ENCODE measurements at regions not wholly inside any gene's neighbourhood (a gene's known extent, or its start where the extent isn't known, plus 50 kb on each side); places are given as distances from the start of the nearest gene placed in this dataset.
A peak's percentile ranks its signal among the peaks of the same experiment; 100 is the strongest.

DNA sequence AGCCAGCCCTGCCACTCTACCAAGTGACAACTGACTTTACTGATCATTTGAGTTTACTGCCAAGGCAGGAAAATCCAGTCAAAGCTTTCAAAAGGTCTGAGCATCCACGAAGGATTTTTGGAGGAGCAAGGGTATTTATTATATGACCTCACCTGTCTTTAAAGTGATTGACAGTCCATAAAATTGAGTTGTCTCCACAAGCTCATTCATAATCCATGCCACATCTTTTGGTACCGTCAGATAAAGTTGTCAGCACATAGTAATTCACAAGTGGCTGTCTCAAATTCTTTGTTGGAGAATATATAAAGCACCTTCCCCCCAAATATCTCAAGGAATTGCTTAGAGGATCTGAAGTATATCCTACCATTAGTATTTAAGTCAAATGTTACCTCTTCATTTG is 240.5 kb downstream of the METTL4 start:
- no peak overlapping the region for H3K27ac Mint-ChIP-seq
- no peaks in the 10 kb centered on the region for H3K9me3 Mint-ChIP-seq
- no peaks in the 10 kb centered on the region for H3K36me3 Mint-ChIP-seq (ENCODE audit: low read depth)
- H3K4me3 Mint-ChIP-seq: no peak overlapping the region
- H3K27me3 Mint-ChIP-seq: peaks cover 14% of the 10 kb centered on the region
- H3K4me1 Mint-ChIP-seq: no peaks in the 10 kb centered on the region
- ATAC-seq (no peak), DNase-seq (no peak)

DNA sequence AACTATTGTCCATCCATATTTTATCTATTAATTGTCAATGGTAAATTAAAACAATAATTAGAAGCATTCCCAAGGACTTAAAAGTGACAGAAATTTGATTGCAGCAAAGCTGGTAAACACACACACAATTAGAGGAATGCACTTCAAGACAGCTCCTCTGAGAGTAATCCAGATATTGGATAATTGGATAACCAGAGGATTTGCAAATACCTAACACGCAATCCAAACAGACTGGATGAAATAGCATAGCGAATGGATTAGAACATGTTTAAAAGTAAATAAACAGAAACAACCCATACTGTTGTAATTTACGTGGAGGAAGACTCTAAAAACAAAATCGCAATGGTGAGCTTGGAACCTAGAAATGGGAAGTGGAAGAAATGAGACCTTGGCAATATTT is 239.8 kb downstream of the METTL4 start:
- Mint-ChIP-seq H3K27ac (no peak overlapping the region), H3K9me3 (no peaks in the 10 kb centered on the region), H3K4me3 (no peak overlapping the region), H3K27me3 (peaks cover 8% of the 10 kb centered on the region), H3K4me1 (no peaks in the 10 kb centered on the region), H3K36me3 (ENCODE audit: low read depth) (no peaks in the 10 kb centered on the region)
- DNase-seq (no peak), ATAC-seq (no peak)

DNA sequence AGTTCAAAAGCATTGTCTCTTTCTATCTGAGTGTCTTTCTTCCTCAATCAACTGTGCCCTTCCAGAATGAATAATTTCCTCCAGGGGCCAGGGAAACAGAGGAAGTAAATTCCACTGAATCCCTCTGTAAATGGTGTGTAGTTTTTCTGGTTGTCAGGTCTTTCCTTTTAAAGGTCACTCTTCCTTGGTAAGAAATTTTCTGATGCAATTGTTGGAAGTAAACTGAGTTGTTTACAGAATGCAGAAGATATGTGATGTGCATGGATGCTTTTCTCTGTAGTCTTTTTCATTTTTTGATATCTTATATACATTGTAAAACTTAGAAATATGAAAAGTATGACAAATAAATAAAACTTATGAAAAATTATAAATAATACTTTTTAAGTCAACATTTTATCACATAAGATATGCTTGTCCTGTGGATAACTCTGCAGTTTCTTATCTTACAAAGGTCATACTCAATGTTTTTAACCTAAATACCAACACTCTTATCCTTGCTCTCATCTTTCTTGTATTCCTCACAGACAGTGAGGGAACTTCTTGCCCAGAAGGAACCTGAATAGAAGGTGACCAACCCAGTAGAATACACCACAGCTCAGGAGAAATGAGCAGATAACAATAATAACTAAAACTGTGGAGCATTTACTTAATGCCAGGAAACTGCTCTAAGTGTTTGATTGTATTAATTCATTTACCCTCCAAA is 234.5 kb downstream of the METTL4 start:
- ATAC-seq (no peak), DNase-seq (no peak)
- Mint-ChIP-seq H3K4me1 (peaks cover 5% of the 10 kb centered on the region), H3K36me3 (ENCODE audit: low read depth) (no peaks in the 10 kb centered on the region), H3K4me3 (no peak overlapping the region), H3K27me3 (peaks cover 3% of the 10 kb centered on the region), H3K27ac (no peak overlapping the region), H3K9me3 (no peaks in the 10 kb centered on the region)

DNA sequence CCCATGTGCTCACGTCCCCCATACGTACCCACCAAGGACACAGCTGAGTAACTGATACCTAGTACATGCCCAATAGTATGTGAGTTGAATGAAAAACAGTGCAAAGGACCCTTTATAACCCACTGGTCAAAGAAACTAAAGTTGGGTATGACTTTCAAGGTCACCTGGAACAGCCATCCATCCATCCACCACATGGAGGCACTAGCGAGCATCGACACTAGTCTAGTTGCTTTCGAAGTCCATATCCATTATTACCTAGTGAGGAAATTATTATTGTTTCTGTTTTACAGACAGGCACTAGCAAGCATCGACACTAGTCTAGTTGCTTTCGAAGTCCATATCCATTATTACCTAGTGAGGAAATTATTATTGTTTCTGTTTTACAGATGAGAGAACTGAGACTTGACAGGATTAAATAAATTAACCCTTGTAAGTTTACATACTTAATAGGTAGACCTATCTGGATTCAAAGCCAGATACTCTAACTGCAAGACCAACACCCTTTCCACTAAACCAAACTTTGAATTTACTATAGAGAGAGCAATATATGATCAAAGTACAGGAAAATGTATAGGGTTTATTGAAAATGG is 233.7 kb downstream of the METTL4 start:
- ATAC-seq (no peak), DNase-seq (peak; percentile 60)
- no peak overlapping the region for H3K27ac Mint-ChIP-seq

GRCh38 chr18:2338601-2339000 is 232.7 kb downstream of the METTL4 start:
- H3K36me3 Mint-ChIP-seq (ENCODE audit: low read depth): no peaks in the 10 kb centered on the region
- ATAC-seq (no peak), DNase-seq (no peak)
- H3K4me1 Mint-ChIP-seq: peaks cover 5% of the 10 kb centered on the region
- H3K4me3 Mint-ChIP-seq: no peak overlapping the region
- peaks cover 2% of the 10 kb centered on the region for H3K27me3 Mint-ChIP-seq
- H3K27ac Mint-ChIP-seq: no peak overlapping the region
- H3K9me3 Mint-ChIP-seq: no peaks in the 10 kb centered on the region

More for the DNA sequence above, 233.7 kb downstream of the METTL4 start:
- no peaks in the 10 kb centered on the region for H3K36me3 Mint-ChIP-seq (ENCODE audit: low read depth)
- no peaks in the 10 kb centered on the region for H3K9me3 Mint-ChIP-seq
- no peak overlapping the region for H3K4me3 Mint-ChIP-seq
- H3K4me1 Mint-ChIP-seq: peaks cover 5% of the 10 kb centered on the region
- H3K27me3 Mint-ChIP-seq: peaks cover 2% of the 10 kb centered on the region

DNA sequence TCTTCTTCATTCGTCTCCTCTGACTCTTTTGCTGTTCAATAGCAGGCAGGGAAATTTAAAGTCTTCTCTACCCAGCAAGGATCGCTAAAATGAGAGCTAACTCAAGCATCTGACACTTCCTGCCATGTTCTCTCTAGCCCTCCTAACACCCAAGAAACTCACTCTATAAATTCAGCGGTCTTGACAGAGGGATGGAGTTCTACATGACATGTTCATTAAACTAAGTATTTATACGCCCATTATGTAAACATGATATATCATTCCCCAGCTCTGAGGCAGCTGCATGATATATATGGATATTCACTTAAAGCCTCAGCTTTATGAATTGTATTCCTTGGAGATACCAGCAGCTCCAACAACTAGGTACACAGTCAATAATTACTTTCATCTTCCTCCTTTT is 231.0 kb downstream of the METTL4 start:
- DNase-seq (no peak), ATAC-seq (no peak)
- Mint-ChIP-seq H3K27me3 (peaks cover 2% of the 10 kb centered on the region), H3K27ac (no peak overlapping the region), H3K9me3 (no peaks in the 10 kb centered on the region), H3K4me3 (no peak overlapping the region), H3K36me3 (ENCODE audit: low read depth) (no peaks in the 10 kb centered on the region), H3K4me1 (peaks cover 5% of the 10 kb centered on the region)

DNA sequence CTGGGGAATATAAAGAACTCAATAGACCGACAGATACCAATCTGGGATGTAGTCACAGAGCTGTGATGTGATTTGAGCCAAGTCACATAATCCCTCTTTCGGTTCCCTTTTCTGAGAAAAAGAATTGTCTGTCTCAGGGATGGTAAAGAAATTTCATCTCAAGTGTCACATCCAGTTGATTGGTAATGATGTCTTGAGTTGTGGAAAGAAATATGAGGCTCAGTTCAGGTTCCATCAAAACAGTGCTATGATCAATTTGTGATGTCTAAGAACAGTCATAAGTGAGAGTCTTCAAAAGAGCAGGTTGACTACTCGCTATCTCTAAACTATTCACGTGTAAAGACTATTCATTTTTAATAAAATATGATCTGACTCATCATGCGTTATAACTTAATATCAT is 223.3 kb downstream of the METTL4 start:
- DNase-seq: no peak
- peaks cover 3% of the 10 kb centered on the region for H3K27me3 Mint-ChIP-seq
- ATAC-seq: no peak
- no peaks in the 10 kb centered on the region for H3K4me1 Mint-ChIP-seq
- no peaks in the 10 kb centered on the region for H3K9me3 Mint-ChIP-seq
- H3K36me3 Mint-ChIP-seq (ENCODE audit: low read depth): no peaks in the 10 kb centered on the region
- no peak overlapping the region for H3K27ac Mint-ChIP-seq
- no peak overlapping the region for H3K4me3 Mint-ChIP-seq

DNA sequence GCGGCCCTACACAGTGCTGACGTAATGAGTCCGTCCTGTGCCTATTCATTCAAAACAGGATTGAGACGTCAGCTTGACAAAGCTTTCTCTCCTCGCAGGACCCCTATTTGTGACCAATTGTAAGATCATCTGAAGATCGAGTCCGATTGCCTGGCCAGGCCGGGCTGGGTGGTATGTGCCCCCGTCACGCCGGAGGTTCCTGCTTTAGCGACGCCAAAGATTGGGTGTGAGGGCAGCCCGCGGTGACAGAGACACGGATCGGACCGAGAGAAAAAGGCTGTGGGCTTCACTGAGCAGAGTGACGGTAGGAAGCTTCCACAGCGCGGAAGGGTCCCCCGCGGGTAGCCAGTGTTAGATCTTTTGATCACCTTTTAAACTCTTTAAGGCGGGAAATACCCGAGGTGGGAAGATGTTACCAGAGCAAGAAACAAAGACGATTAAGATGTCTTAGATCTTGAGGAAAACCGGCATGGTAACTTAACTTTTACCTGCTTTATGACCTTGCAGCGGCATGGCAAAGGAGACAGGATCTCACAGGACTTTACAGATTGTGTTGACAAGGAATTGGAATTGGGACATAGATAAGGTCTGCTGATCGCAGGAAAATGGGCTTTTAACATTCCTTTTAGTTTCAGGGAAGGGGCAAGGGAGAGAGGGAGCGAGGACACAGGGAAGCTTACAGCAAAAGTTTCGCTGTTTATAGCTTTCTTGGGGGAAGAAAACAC is 220.0 kb downstream of the METTL4 start:
- Mint-ChIP-seq H3K36me3 (ENCODE audit: low read depth) (no peaks in the 10 kb centered on the region), H3K27ac (no peak overlapping the region), H3K9me3 (no peaks in the 10 kb centered on the region), H3K4me1 (no peaks in the 10 kb centered on the region), H3K27me3 (peaks cover 3% of the 10 kb centered on the region), H3K4me3 (no peak overlapping the region)
- DNase-seq (no peak), ATAC-seq (no peak)

- Mint-ChIP-seq H3K9me3 (no peaks in the 10 kb centered on the region), H3K4me1 (no peaks in the 10 kb centered on the region), H3K4me3 (no peak overlapping the region), H3K27me3 (peaks cover 4% of the 10 kb centered on the region), H3K27ac (no peak overlapping the region), H3K36me3 (ENCODE audit: low read depth) (no peaks in the 10 kb centered on the region)
- no peak for DNase-seq
- no peak for ATAC-seq
These were observed 217.0 kb downstream of the METTL4 start for GRCh38 chr18:2354292-2354691.

GRCh38 chr18:2356906-2357305 is 214.4 kb downstream of the METTL4 start:
- Mint-ChIP-seq H3K36me3 (ENCODE audit: low read depth) (no peaks in the 10 kb centered on the region), H3K27me3 (peaks cover 2% of the 10 kb centered on the region), H3K4me3 (no peak overlapping the region), H3K4me1 (no peaks in the 10 kb centered on the region), H3K9me3 (no peaks in the 10 kb centered on the region), H3K27ac (no peak overlapping the region)
- ATAC-seq (no peak), DNase-seq (no peak)

- Mint-ChIP-seq H3K27ac (no peak overlapping the region), H3K9me3 (no peaks in the 10 kb centered on the region), H3K27me3 (peaks cover 2% of the 10 kb centered on the region), H3K4me1 (no peaks in the 10 kb centered on the region), H3K4me3 (no peak overlapping the region), H3K36me3 (ENCODE audit: low read depth) (no peaks in the 10 kb centered on the region)
- DNase-seq: no peak
- ATAC-seq: no peak
These were observed 210.4 kb downstream of the METTL4 start for GRCh38 chr18:2360861-2361260.

GRCh38 chr18:2368102-2368501 is 203.2 kb downstream of the METTL4 start:
- Mint-ChIP-seq H3K36me3 (ENCODE audit: low read depth) (no peaks in the 10 kb centered on the region), H3K4me1 (no peaks in the 10 kb centered on the region), H3K27ac (no peak overlapping the region), H3K4me3 (no peak overlapping the region), H3K27me3 (peaks cover 4% of the 10 kb centered on the region), H3K9me3 (no peaks in the 10 kb centered on the region)
- no peak for DNase-seq
- ATAC-seq: no peak

DNA sequence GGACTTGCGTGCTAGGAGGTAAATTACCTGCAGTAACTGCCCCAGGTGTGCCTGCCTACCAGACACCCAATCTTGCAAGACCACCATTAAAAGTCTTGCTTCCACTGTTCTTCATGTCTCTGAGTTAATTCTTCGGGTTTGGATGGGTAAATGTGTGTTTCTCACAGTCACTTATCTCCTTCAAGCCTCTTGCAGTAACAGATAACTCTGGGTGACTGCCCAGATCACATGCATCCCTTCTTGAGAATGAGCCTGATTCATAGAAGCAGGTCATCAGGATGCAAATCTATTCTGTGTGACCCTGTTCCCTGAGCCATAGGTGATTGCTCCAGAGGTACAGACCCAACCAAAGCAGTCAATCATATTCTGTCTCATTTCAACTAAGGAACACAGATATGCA is 194.6 kb downstream of the METTL4 start:
- Mint-ChIP-seq H3K4me3 (no peak overlapping the region), H3K9me3 (no peaks in the 10 kb centered on the region), H3K4me1 (no peaks in the 10 kb centered on the region), H3K36me3 (ENCODE audit: low read depth) (no peaks in the 10 kb centered on the region), H3K27ac (no peak overlapping the region), H3K27me3 (peaks cover 26% of the 10 kb centered on the region)
- DNase-seq (no peak), ATAC-seq (no peak)

GRCh38 chr18:2380101-2380500 is 191.2 kb downstream of the METTL4 start:
- no peak for ATAC-seq
- H3K4me1 Mint-ChIP-seq: no peaks in the 10 kb centered on the region
- H3K9me3 Mint-ChIP-seq: no peaks in the 10 kb centered on the region
- no peak overlapping the region for H3K4me3 Mint-ChIP-seq
- no peaks in the 10 kb centered on the region for H3K36me3 Mint-ChIP-seq (ENCODE audit: low read depth)
- H3K27ac Mint-ChIP-seq: no peak overlapping the region
- H3K27me3 Mint-ChIP-seq: peaks cover 19% of the 10 kb centered on the region
- DNase-seq: no peak

DNA sequence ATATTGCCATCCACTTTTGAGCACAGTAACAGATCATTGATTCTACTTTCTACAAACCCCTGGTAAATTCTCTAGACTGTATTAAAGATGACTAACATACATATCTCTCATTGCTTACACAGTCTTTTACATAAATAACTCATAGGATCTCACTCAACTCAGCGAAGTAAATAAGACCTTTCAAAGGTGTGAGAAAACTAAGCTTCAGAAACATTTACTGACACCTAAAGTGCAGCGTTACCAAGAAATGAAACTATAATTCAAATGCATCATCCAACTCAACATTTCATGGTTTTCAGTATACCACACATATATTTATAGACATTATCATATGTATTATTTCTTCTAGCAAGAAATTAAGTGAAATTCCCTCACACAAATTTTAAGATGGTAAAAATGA is 189.8 kb downstream of the METTL4 start:
- Mint-ChIP-seq H3K4me3 (no peak overlapping the region), H3K27ac (no peak overlapping the region), H3K36me3 (ENCODE audit: low read depth) (no peaks in the 10 kb centered on the region), H3K27me3 (peaks cover 15% of the 10 kb centered on the region), H3K9me3 (peaks cover 6% of the 10 kb centered on the region), H3K4me1 (no peaks in the 10 kb centered on the region)
- no peak for ATAC-seq
- DNase-seq: no peak

Data from activated naive CD8-positive, alpha-beta T cell treated with anti-CD3 and anti-CD28 coated beads, Interleukin-2, amount 50 U/mL, for 24 hours (primary cell).